ENCODE measurements at regions not wholly inside any gene's neighbourhood (a gene's known extent, or its start where the extent isn't known, plus 50 kb on each side); places are given as distances from the start of the nearest gene placed in this dataset.
A peak's percentile ranks its signal among the peaks of the same experiment; 100 is the strongest.

- TF ChIP-seq ZNF687 (IDR thresholded peaks at IDR 0.05) (no peak), SREBF1 (IDR thresholded peaks at IDR 0.05; ENCODE audit: low read length) (no peak), RAD21 (IDR thresholded peaks at IDR 0.05; ENCODE audit: insufficient read depth, low read depth, low read length) (no peak), HCFC1 (IDR thresholded peaks at IDR 0.05; ENCODE audit: low read length) (no peak), CREB1 (IDR thresholded peaks at IDR 0.05; ENCODE audit: low read depth) (peak; percentile 45; the same call in 1 of the 2 replicates), STAT3 (IDR thresholded peaks at IDR 0.05; ENCODE audit: low read depth, low read length) (no peak), ZBED1 (IDR thresholded peaks at IDR 0.05; ENCODE audit: borderline replicate concordance) (no peak), RAD51 (IDR thresholded peaks at IDR 0.05) (peak; percentile 80), NKRF (conservative IDR thresholded peaks at IDR 0.05) (no peak), RCOR1 (conservative IDR thresholded peaks at IDR 0.05; ENCODE audit: low read depth, low read length) (no peak), BHLHE40 (IDR thresholded peaks at IDR 0.05; ENCODE audit: borderline replicate concordance in 1 of 2, low read depth in 2 of 2, low read length in 1 of 2) (peak in 1 of 2 experiments; percentile 51; a peak in 1 of 4 replicates), PAX8 (IDR thresholded peaks at IDR 0.05) (no peak), CHD2 (IDR thresholded peaks at IDR 0.05; ENCODE audit: borderline replicate concordance, low read depth, low read length) (no peak), MXI1 (IDR thresholded peaks at IDR 0.05; ENCODE audit: low read depth, low read length) (no peak), HDAC2 (IDR thresholded peaks at IDR 0.05) (no peak), BMI1 (IDR thresholded peaks at IDR 0.05; ENCODE audit: borderline replicate concordance) (no peak), ZSCAN29 (IDR thresholded peaks at IDR 0.05) (no peak), ZBTB33 (IDR thresholded peaks at IDR 0.05) (no peak), TCF12 (IDR thresholded peaks at IDR 0.05; ENCODE audit: low read depth, low read length) (no peak), BCL3 (IDR thresholded peaks at IDR 0.05; ENCODE audit: borderline replicate concordance, insufficient read depth, low read depth, low read length, poor library complexity, severe bottlenecking) (no peak)
These were observed 757.8 kb downstream of the TRIB2 start (continued) for GRCh38 chr2:13474538-13474937.
